PC-3 (cell line): ENCODE measurements at regions not wholly inside any gene's neighbourhood (a gene's known extent, or its start where the extent isn't known, plus 50 kb on each side); places are given as distances from the start of the nearest gene placed in this dataset.

Experiments
- CTCF ChIP-seq: fragments of 300-600 bp; sonication (generic); conservative IDR thresholded peaks from 2 replicates; pipeline ENCODE4 v1.5.1; 2017; ENCODE audit warnings: antibody characterized with exemption, low read depth, mild to moderate bottlenecking, low read length
- EZH2phosphoT487 ChIP-seq: fragments of 300-600 bp; sonication (generic); IDR thresholded peaks from 2 replicates; pipeline ENCODE4 v1.6.1; 2018; ENCODE audit warnings: mild to moderate bottlenecking, antibody characterized with exemption, low read length, borderline replicate concordance

GRCh38 chr12:16893426-16893825 lies 287.5 kb upstream of the LMO3 start:
- TF ChIP-seq CTCF, result no peak
- TF ChIP-seq EZH2phosphoT487, result no peak
